ENCODE measurements at regions not wholly inside any gene's neighbourhood (a gene's known extent, or its start where the extent isn't known, plus 50 kb on each side); places are given as distances from the start of the nearest gene placed in this dataset.

DNA sequence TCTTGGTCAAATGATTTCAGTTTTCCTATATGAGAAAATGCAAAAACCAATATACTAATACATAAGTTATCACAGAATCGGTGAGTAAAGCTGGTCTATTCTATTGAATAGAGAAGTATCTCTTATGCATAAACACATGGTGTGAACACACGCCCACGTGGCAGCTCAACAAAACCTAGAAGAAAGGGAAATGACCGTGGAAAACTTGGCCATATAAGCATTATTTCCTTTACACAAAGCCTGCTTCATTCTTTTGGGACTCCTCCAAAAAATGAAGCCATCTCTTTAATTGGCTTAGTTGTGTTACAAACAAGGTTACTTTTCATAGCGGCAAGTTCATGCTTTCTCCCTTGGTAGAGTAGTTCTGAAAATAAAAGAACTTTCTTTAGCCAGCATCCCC, 183.2 kb downstream of the TMEM161B start:
- Histone ChIP-seq H2AFZ (ENCODE audit: low read depth, low read length) (no peak overlapping the region), H3K79me2 (replicated peaks; ENCODE audit: insufficient read depth, low read length) (no peaks in the 10 kb centered on the region), H3K27me3 (ENCODE audit: insufficient read depth, low read depth, low read length) (no peaks in the 10 kb centered on the region), H3K9ac (ENCODE audit: low read length) (no peak overlapping the region), H3K36me3 (ENCODE audit: insufficient read depth, low read length) (no peaks in the 10 kb centered on the region), H3K4me2 (ENCODE audit: low read length) (no peak overlapping the region), H4K20me1 (ENCODE audit: insufficient read depth) (no peaks in the 10 kb centered on the region), H3K27ac (ENCODE audit: low read length) (no peak overlapping the region), H3K9me3 (ENCODE audit: low read length) (no peaks in the 10 kb centered on the region), H3F3A (ENCODE audit: insufficient read depth, low read length, poor library complexity, severe bottlenecking) (no peaks in the 10 kb centered on the region), H3K4me3 (ENCODE audit: low read length) (no peak overlapping the region), H3K9me2 (ENCODE audit: insufficient read depth, low read length) (no peaks in the 10 kb centered on the region)
- no peak for TF ChIP-seq SMC3 (conservative IDR thresholded peaks at IDR 0.05; ENCODE audit: poor library complexity)
- TF ChIP-seq, protein P1, sequence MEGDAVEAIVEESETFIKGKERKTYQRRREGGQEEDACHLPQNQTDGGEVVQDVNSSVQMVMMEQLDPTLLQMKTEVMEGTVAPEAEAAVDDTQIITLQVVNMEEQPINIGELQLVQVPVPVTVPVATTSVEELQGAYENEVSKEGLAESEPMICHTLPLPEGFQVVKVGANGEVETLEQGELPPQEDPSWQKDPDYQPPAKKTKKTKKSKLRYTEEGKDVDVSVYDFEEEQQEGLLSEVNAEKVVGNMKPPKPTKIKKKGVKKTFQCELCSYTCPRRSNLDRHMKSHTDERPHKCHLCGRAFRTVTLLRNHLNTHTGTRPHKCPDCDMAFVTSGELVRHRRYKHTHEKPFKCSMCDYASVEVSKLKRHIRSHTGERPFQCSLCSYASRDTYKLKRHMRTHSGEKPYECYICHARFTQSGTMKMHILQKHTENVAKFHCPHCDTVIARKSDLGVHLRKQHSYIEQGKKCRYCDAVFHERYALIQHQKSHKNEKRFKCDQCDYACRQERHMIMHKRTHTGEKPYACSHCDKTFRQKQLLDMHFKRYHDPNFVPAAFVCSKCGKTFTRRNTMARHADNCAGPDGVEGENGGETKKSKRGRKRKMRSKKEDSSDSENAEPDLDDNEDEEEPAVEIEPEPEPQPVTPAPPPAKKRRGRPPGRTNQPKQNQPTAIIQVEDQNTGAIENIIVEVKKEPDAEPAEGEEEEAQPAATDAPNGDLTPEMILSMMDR (IDR thresholded peaks at IDR 0.05; ENCODE audit: poor library complexity, severe bottlenecking) = no peak
- TF ChIP-seq POLR2AphosphoS5 (IDR thresholded peaks at IDR 0.05) = no peak
- TF ChIP-seq, protein P2, sequence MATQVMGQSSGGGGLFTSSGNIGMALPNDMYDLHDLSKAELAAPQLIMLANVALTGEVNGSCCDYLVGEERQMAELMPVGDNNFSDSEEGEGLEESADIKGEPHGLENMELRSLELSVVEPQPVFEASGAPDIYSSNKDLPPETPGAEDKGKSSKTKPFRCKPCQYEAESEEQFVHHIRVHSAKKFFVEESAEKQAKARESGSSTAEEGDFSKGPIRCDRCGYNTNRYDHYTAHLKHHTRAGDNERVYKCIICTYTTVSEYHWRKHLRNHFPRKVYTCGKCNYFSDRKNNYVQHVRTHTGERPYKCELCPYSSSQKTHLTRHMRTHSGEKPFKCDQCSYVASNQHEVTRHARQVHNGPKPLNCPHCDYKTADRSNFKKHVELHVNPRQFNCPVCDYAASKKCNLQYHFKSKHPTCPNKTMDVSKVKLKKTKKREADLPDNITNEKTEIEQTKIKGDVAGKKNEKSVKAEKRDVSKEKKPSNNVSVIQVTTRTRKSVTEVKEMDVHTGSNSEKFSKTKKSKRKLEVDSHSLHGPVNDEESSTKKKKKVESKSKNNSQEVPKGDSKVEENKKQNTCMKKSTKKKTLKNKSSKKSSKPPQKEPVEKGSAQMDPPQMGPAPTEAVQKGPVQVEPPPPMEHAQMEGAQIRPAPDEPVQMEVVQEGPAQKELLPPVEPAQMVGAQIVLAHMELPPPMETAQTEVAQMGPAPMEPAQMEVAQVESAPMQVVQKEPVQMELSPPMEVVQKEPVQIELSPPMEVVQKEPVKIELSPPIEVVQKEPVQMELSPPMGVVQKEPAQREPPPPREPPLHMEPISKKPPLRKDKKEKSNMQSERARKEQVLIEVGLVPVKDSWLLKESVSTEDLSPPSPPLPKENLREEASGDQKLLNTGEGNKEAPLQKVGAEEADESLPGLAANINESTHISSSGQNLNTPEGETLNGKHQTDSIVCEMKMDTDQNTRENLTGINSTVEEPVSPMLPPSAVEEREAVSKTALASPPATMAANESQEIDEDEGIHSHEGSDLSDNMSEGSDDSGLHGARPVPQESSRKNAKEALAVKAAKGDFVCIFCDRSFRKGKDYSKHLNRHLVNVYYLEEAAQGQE (IDR thresholded peaks at IDR 0.05; ENCODE audit: borderline replicate concordance) = no peak
- TF ChIP-seq EZH2 (IDR thresholded peaks at IDR 0.05; ENCODE audit: borderline replicate concordance, insufficient read depth, low read length, poor library complexity, severe bottlenecking) = no peak
- TF ChIP-seq MXI1 (conservative IDR thresholded peaks at IDR 0.05; ENCODE audit: poor library complexity, severe bottlenecking) = no peak
- no peak for TF ChIP-seq RAD21 (conservative IDR thresholded peaks at IDR 0.05)
- no peak for TF ChIP-seq EP300 (conservative IDR thresholded peaks at IDR 0.05; ENCODE audit: poor library complexity, severe bottlenecking)
- TF ChIP-seq TAF1 (IDR thresholded peaks at IDR 0.05; ENCODE audit: low read depth) = no peak

DNA sequence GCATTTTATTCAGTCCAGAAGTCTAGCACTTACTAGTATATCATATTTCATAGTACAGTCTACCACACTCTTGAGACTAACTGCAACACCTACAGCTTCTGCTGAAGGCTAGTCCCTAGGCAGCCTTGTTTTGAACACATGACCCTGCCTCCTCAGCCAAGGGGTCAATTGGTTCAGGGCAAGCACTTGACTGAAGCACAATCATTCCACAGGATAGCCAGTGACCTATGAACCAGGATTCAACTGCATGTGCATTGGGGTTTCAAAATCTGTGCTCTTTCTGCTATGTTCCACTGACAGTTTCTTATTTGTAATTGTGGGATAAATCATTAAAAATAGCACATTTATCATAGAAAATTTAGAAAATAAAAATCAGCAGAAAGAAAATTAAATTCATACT, 186.8 kb downstream of the TMEM161B start:
- Histone ChIP-seq H3K9me3 (ENCODE audit: low read length) (no peaks in the 10 kb centered on the region), H3K79me2 (replicated peaks; ENCODE audit: insufficient read depth, low read length) (no peaks in the 10 kb centered on the region), H4K20me1 (ENCODE audit: insufficient read depth) (no peaks in the 10 kb centered on the region), H3K9ac (ENCODE audit: low read length) (no peak overlapping the region), H2AFZ (ENCODE audit: low read depth, low read length) (no peak overlapping the region), H3K27me3 (ENCODE audit: insufficient read depth, low read depth, low read length) (no peaks in the 10 kb centered on the region), H3K36me3 (ENCODE audit: insufficient read depth, low read length) (no peaks in the 10 kb centered on the region), H3K4me3 (ENCODE audit: low read length) (no peak overlapping the region), H3K4me2 (ENCODE audit: low read length) (no peak overlapping the region), H3K27ac (ENCODE audit: low read length) (no peak overlapping the region), H3F3A (ENCODE audit: insufficient read depth, low read length, poor library complexity, severe bottlenecking) (no peaks in the 10 kb centered on the region), H3K9me2 (ENCODE audit: insufficient read depth, low read length) (no peaks in the 10 kb centered on the region)
- no peak for TF ChIP-seq SMC3 (conservative IDR thresholded peaks at IDR 0.05; ENCODE audit: poor library complexity)
- no peak for TF ChIP-seq TAF1 (IDR thresholded peaks at IDR 0.05; ENCODE audit: low read depth)
- no peak for TF ChIP-seq RAD21 (conservative IDR thresholded peaks at IDR 0.05)
- TF ChIP-seq, protein P2 (IDR thresholded peaks at IDR 0.05; ENCODE audit: borderline replicate concordance) = no peak
- TF ChIP-seq, protein P1 (IDR thresholded peaks at IDR 0.05; ENCODE audit: poor library complexity, severe bottlenecking) = no peak
- TF ChIP-seq EP300 (conservative IDR thresholded peaks at IDR 0.05; ENCODE audit: poor library complexity, severe bottlenecking) = no peak
- TF ChIP-seq EZH2 (IDR thresholded peaks at IDR 0.05; ENCODE audit: borderline replicate concordance, insufficient read depth, low read length, poor library complexity, severe bottlenecking) = no peak
- TF ChIP-seq MXI1 (conservative IDR thresholded peaks at IDR 0.05; ENCODE audit: poor library complexity, severe bottlenecking) = no peak
- no peak for TF ChIP-seq POLR2AphosphoS5 (IDR thresholded peaks at IDR 0.05)

Measured in neural cell (in vitro differentiated cells).